Panc1 (cell line): ENCODE measurements at regions not wholly inside any gene's neighbourhood (a gene's known extent, or its start where the extent isn't known, plus 50 kb on each side); places are given as distances from the start of the nearest gene placed in this dataset.

Experiments
- CTCF ChIP-seq: fragments of 450-650 bp; IDR thresholded peaks from 2 replicates; pipeline ENCODE4 v1.5.1; 2017; ENCODE audit warnings: mild to moderate bottlenecking
- POLR2AphosphoS5 ChIP-seq: IDR thresholded peaks from 2 replicates; pipeline ENCODE4 v1.6.1; 2012; ENCODE audit warnings: mild to moderate bottlenecking, low read depth, low read length, moderate library complexity
- TF ChIP-seq, protein P1 (sequence below), 2 experiments: IDR thresholded peaks; 2 replicates each; pipeline ENCODE4 v1.6.1; 2011 to 2012; ENCODE audit warnings: low read depth in 2 of 2, control low read depth in 1 of 2, low read length in 1 of 2, mild to moderate bottlenecking in 1 of 2, moderate library complexity in 1 of 2; ENCODE audit not compliant: insufficient read depth in 1 of 2

DNA sequence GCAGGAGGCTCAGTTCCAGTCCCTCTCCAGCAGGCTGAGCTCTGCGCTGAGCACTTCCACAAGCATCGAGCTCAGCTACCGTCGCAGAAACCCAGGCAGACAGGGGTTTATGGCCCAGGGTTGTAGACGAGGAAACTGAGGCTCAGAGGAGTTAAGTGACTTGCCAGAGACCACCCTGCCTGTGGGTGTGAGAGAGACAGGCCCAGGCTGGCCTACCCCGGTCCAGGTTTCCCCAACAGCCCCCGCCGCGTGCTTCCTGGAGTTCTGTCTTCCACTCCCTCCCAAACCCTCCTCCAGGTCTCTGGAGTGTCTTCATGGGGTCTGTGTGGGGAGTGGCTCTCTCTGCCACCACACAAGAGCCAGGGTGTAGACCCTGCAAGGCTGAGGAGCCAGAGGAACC, 615.9 kb downstream of the PTPRU start:
- TF ChIP-seq CTCF (no peak), POLR2AphosphoS5 (no peak)
- TF ChIP-seq, protein P1, sequence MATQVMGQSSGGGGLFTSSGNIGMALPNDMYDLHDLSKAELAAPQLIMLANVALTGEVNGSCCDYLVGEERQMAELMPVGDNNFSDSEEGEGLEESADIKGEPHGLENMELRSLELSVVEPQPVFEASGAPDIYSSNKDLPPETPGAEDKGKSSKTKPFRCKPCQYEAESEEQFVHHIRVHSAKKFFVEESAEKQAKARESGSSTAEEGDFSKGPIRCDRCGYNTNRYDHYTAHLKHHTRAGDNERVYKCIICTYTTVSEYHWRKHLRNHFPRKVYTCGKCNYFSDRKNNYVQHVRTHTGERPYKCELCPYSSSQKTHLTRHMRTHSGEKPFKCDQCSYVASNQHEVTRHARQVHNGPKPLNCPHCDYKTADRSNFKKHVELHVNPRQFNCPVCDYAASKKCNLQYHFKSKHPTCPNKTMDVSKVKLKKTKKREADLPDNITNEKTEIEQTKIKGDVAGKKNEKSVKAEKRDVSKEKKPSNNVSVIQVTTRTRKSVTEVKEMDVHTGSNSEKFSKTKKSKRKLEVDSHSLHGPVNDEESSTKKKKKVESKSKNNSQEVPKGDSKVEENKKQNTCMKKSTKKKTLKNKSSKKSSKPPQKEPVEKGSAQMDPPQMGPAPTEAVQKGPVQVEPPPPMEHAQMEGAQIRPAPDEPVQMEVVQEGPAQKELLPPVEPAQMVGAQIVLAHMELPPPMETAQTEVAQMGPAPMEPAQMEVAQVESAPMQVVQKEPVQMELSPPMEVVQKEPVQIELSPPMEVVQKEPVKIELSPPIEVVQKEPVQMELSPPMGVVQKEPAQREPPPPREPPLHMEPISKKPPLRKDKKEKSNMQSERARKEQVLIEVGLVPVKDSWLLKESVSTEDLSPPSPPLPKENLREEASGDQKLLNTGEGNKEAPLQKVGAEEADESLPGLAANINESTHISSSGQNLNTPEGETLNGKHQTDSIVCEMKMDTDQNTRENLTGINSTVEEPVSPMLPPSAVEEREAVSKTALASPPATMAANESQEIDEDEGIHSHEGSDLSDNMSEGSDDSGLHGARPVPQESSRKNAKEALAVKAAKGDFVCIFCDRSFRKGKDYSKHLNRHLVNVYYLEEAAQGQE (IDR thresholded peaks at IDR 0.05; ENCODE audit: insufficient read depth in 1 of 2, low read depth in 2 of 2, low read length in 1 of 2), result no peak
